H1 (cell line): ENCODE measurements at regions not wholly inside any gene's neighbourhood (a gene's known extent, or its start where the extent isn't known, plus 50 kb on each side); places are given as distances from the start of the nearest gene placed in this dataset.
A peak's percentile ranks its signal among the peaks of the same experiment; 100 is the strongest.

Source experiments
- CTCF ChIA-PET: fragments of 300-600 bp; sonication (Branson Sonifier 250); formaldehyde crosslinking; loops from one replicate; lab custom pipeline; 2021; ENCODE audit not compliant: partially characterized antibody; lab: Charles Lee
- POLR2A ChIA-PET: fragments of 300-600 bp; sonication (Branson Sonifier 250); formaldehyde crosslinking; loops from one replicate; lab custom pipeline; 2021; ENCODE audit warnings: inconsistent platforms; ENCODE audit not compliant: partially characterized antibody; lab: Charles Lee
- DNase-seq, 2 experiments: peaks; one replicate each; pipeline versions ENCODE4 v3.0.0 to v3.0.0-alpha.2; 2010 to 2022; ENCODE audit warnings: low spot score in 2 of 2, low read depth in 1 of 2, mixed read lengths in 1 of 2
- FAIRE-seq: peaks from 2 replicates; lab custom pipeline; 2011; peaks lifted over from hg19 to GRCh38; lab: Jason Lieb, UNC
- H2AFZ ChIP-seq: 2 replicates; pipeline ENCODE4 v1.8.1; 2012; ENCODE audit warnings: low read length, inconsistent platforms
- H2AK5ac ChIP-seq: 2 replicates; pipeline ENCODE4 v1.6.1; 2013; ENCODE audit warnings: low read depth, low read length
- H2BK120ac ChIP-seq: replicated peaks from 2 replicates; pipeline ENCODE3; 2013; ENCODE audit warnings: low read depth, low read length, inconsistent platforms
- H2BK12ac ChIP-seq: 2 replicates; pipeline ENCODE4 v1.6.1; 2013; ENCODE audit warnings: low read depth, low read length
- H2BK15ac ChIP-seq: 2 replicates; pipeline ENCODE4 v1.6.1; 2013; ENCODE audit warnings: low read length
- H2BK20ac ChIP-seq: 2 replicates; pipeline ENCODE4 v1.6.1; 2013; ENCODE audit warnings: low read length
- H2BK5ac ChIP-seq: 2 replicates; pipeline ENCODE4 v1.6.1; 2013; ENCODE audit warnings: low read depth, low read length
- H3K14ac ChIP-seq: 2 replicates; pipeline ENCODE4 v1.6.1; 2013; ENCODE audit warnings: inconsistent platforms; ENCODE audit not compliant: insufficient read length
- H3K18ac ChIP-seq: 2 replicates; pipeline ENCODE4 v1.6.1; 2013; ENCODE audit warnings: low read length; ENCODE audit errors: extremely low read depth
- H3K23ac ChIP-seq: 2 replicates; pipeline ENCODE4 v1.6.1; 2013; ENCODE audit warnings: inconsistent platforms; ENCODE audit not compliant: insufficient read length
- H3K23me2 ChIP-seq: 2 replicates; pipeline ENCODE4 v1.6.1; 2013; ENCODE audit warnings: low read depth, low read length
- H3K27ac ChIP-seq: 2 replicates; pipeline ENCODE4 v1.6.1; 2011; ENCODE audit warnings: low read depth, low read length, inconsistent platforms
- H3K27me3 ChIP-seq, 4 experiments: replicated peaks in 1 of 4; 1 replicate in 1 of 4; 2 replicates in 3 of 4; pipeline versions ENCODE4 v1.6.1 to v1.8.1; 2011 to 2013; ENCODE audit warnings: low read length in 3 of 4, mild to moderate bottlenecking in 3 of 4, inconsistent platforms in 2 of 4, mixed read lengths in 2 of 4, moderate library complexity in 1 of 4; ENCODE audit not compliant: control insufficient read depth in 3 of 4, insufficient read depth in 3 of 4; ENCODE audit errors: extremely low read depth in 1 of 4
- H3K36me3 ChIP-seq, 4 experiments: 2 replicates each; pipeline versions ENCODE4 v1.6.1 to v1.8.1; 2011 to 2013; ENCODE audit warnings: mild to moderate bottlenecking in 4 of 4, low read length in 3 of 4, moderate library complexity in 2 of 4, control low read depth in 1 of 4, inconsistent platforms in 1 of 4; ENCODE audit not compliant: insufficient read depth in 4 of 4, control insufficient read depth in 2 of 4
- H3K4ac ChIP-seq: replicated peaks from 2 replicates; pipeline ENCODE3; 2013; ENCODE audit warnings: low read length, low read depth, mixed read lengths, inconsistent platforms; ENCODE audit not compliant: insufficient read length
- H3K4me1 ChIP-seq, 4 experiments: replicated peaks in 1 of 4; 1 replicate in 1 of 4; 2 replicates in 3 of 4; pipeline versions ENCODE4 v1.6.1 to v1.8.1; 2011 to 2013; ENCODE audit warnings: low read length in 3 of 4, inconsistent platforms in 2 of 4, mixed read lengths in 1 of 4; ENCODE audit not compliant: insufficient read depth in 4 of 4, control insufficient read depth in 3 of 4
- H3K4me2 ChIP-seq, 2 experiments: 2 replicates each; pipeline versions ENCODE4 v1.6.1 to v1.8.1; 2011 to 2013; ENCODE audit warnings: low read depth in 2 of 2, low read length in 2 of 2, control low read depth in 1 of 2, inconsistent platforms in 1 of 2, mild to moderate bottlenecking in 1 of 2; ENCODE audit not compliant: insufficient read depth in 1 of 2
- H3K4me3 ChIP-seq, 4 experiments: fragments of 200-600, 300-600 bp in 1 of 4; sonication (generic), shearing (Covaris generic), sonication (Bioruptor Twin) in 1 of 4; 2 replicates each; pipeline versions ENCODE4 v1.5.1 to v1.8.1; 2011 to 2016; ENCODE audit warnings: low read length in 4 of 4, low read depth in 3 of 4, control low read depth in 2 of 4, inconsistent platforms in 2 of 4, mild to moderate bottlenecking in 2 of 4, mixed read lengths in 1 of 4, moderate library complexity in 1 of 4; ENCODE audit not compliant: insufficient read depth in 2 of 4; ENCODE audit errors: extremely low read depth in 1 of 4
- H3K56ac ChIP-seq: replicated peaks from 2 replicates; pipeline ENCODE3; 2013; ENCODE audit warnings: low read depth, mild to moderate bottlenecking, mixed read lengths, low read length, inconsistent platforms; ENCODE audit not compliant: insufficient read length
- H3K79me1 ChIP-seq: 2 replicates; pipeline ENCODE4 v1.6.1; 2013; ENCODE audit warnings: low read depth, low read length, control low read depth
- H3K79me2 ChIP-seq, 2 experiments: 2 replicates each; pipeline versions ENCODE4 v1.6.1 to v1.8.1; 2012 to 2013; ENCODE audit warnings: low read length in 2 of 2, mild to moderate bottlenecking in 2 of 2, inconsistent platforms in 1 of 2; ENCODE audit not compliant: insufficient read depth in 2 of 2, control insufficient read depth in 1 of 2
- H3K9ac ChIP-seq, 4 experiments: replicated peaks in 1 of 4; 1 replicate in 1 of 4; 2 replicates in 3 of 4; pipeline versions ENCODE4 v1.6.1 to v1.8.1; 2011 to 2013; ENCODE audit warnings: low read depth in 3 of 4, low read length in 3 of 4, control low read depth in 2 of 4, mild to moderate bottlenecking in 2 of 4, moderate library complexity in 2 of 4, inconsistent platforms in 1 of 4; ENCODE audit errors: extremely low read depth in 1 of 4
- H3K9me3 ChIP-seq, 2 experiments: 2 replicates each; pipeline versions ENCODE4 v1.6.1 to v1.8.1; 2012 to 2013; ENCODE audit warnings: mild to moderate bottlenecking in 2 of 2, moderate library complexity in 2 of 2, control low read depth in 1 of 2, inconsistent platforms in 1 of 2, low read depth in 1 of 2, low read length in 1 of 2, mixed read lengths in 1 of 2; ENCODE audit not compliant: insufficient read depth in 2 of 2
- H4K20me1 ChIP-seq, 2 experiments: replicated peaks in 1 of 2; 2 replicates each; pipeline versions ENCODE3 to v1.8.1; 2011 to 2013; ENCODE audit warnings: inconsistent platforms in 2 of 2, low read length in 2 of 2, mild to moderate bottlenecking in 1 of 2; ENCODE audit not compliant: insufficient read depth in 2 of 2, control insufficient read depth in 1 of 2
- H4K5ac ChIP-seq: 2 replicates; pipeline ENCODE4 v1.6.1; 2013; ENCODE audit warnings: low read length, low read depth, mixed read lengths, inconsistent platforms; ENCODE audit not compliant: insufficient read length
- H4K8ac ChIP-seq: 2 replicates; pipeline ENCODE4 v1.8.0; 2013; ENCODE audit warnings: mild to moderate bottlenecking, moderate library complexity, low read length, inconsistent platforms; ENCODE audit not compliant: insufficient read depth; ENCODE audit errors: extremely low read depth
- H4K91ac ChIP-seq: replicated peaks from 2 replicates; pipeline ENCODE3; 2013; ENCODE audit warnings: low read length, mixed read lengths, inconsistent platforms; ENCODE audit not compliant: insufficient read length
- RFX5 ChIP-seq: IDR thresholded peaks from 2 replicates; pipeline ENCODE4 v1.6.1; 2011; ENCODE audit warnings: low read depth, low read length, improper control_type of control experiment, borderline replicate concordance
- WGBS, 2 experiments: shearing (Covaris generic) in 1 of 2; methylation state at CpG; one replicate each; pipeline versions ENCODE4 v1.1.6 to v1.1.7; 2013 to 2015; ENCODE audit warnings: low lambda C conversion rate in 2 of 2, mixed read lengths in 2 of 2, inconsistent platforms in 1 of 2, low coverage in 1 of 2, missing lambda C conversion rate in 1 of 2; ENCODE audit not compliant: insufficient replicate concordance in 2 of 2, insufficient coverage in 1 of 2, insufficient read length in 1 of 2; ENCODE audit errors: extremely low coverage in 1 of 2, missing lambda C conversion rate in 1 of 2; 5-methylcytosine and 5-hydroxymethylcytosine counted together
- TF ChIP-seq, protein P1 (sequence below), 3 experiments: IDR thresholded peaks; 1 replicate in 2 of 3; 2 replicates in 1 of 3; pipeline versions ENCODE4 v1.5.1 to v1.6.1; 2011; ENCODE audit warnings: low read length in 3 of 3, mild to moderate bottlenecking in 3 of 3, inconsistent platforms in 2 of 3, low read depth in 1 of 3, moderate library complexity in 1 of 3; ENCODE audit not compliant: insufficient read depth in 1 of 3; ENCODE audit errors: control extremely low read depth in 1 of 3

DNA sequence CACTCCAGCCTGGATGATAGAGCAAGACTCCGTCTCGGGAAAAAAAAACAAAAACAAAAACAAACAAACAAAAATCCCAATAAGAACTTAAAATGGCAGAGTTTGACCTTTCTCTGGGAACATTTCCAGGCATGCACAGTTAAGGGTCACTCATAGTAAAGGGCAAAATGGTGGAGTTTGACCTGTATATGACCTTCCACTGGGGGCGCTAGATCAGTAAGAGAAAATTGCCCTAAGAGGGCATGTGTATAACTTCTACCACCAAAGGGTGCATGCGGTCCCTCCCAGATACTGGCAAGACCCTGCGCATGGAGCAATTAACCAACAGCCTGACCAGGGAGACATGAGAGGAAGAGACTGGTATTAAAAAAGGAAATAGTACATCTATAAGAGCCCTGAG lies 177.2 kb downstream of the MOSPD2 start:
- H3K27ac ChIP-seq, result no peak overlapping the region
- H3K4me2 ChIP-seq, result no peak overlapping the region
- DNase-seq (no peak), FAIRE-seq (no peak)
- H4K20me1 ChIP-seq, result no peaks in the 10 kb centered on the region
- H3K14ac ChIP-seq, result no peak overlapping the region
- H2AK5ac ChIP-seq, result no peak overlapping the region
- no peak overlapping the region for H2BK5ac ChIP-seq
- H3K79me1 ChIP-seq, result no peaks in the 10 kb centered on the region
- no peak overlapping the region for H3K4ac ChIP-seq
- no peaks in the 10 kb centered on the region for H3K27me3 ChIP-seq
- ChIA-PET POLR2A (no interaction called here), CTCF (interaction anchor here (0.7 kb wide), 1 partner anchor 415 kb away, joined by 3 read pairs; no protein-coding TSS in a partner anchor)
- H2BK20ac ChIP-seq, result no peak overlapping the region
- H2BK120ac ChIP-seq, result no peak overlapping the region
- TF ChIP-seq RFX5, result no peak
- TF ChIP-seq, protein P1, sequence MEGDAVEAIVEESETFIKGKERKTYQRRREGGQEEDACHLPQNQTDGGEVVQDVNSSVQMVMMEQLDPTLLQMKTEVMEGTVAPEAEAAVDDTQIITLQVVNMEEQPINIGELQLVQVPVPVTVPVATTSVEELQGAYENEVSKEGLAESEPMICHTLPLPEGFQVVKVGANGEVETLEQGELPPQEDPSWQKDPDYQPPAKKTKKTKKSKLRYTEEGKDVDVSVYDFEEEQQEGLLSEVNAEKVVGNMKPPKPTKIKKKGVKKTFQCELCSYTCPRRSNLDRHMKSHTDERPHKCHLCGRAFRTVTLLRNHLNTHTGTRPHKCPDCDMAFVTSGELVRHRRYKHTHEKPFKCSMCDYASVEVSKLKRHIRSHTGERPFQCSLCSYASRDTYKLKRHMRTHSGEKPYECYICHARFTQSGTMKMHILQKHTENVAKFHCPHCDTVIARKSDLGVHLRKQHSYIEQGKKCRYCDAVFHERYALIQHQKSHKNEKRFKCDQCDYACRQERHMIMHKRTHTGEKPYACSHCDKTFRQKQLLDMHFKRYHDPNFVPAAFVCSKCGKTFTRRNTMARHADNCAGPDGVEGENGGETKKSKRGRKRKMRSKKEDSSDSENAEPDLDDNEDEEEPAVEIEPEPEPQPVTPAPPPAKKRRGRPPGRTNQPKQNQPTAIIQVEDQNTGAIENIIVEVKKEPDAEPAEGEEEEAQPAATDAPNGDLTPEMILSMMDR (IDR thresholded peaks at IDR 0.05; ENCODE audit: control extremely low read depth in 1 of 3, insufficient read depth in 1 of 3, low read depth in 1 of 3, low read length in 3 of 3), result peak in 1 of 3 experiments; percentile 16; a peak in 1 of 4 replicates
- H3K79me2 ChIP-seq, result no peaks in the 10 kb centered on the region
- no peaks in the 10 kb centered on the region for H3K23me2 ChIP-seq
- H3K56ac ChIP-seq, result no peak overlapping the region
- H3K4me3 ChIP-seq, result no peak overlapping the region
- no peak overlapping the region for H2BK15ac ChIP-seq
- H3K9ac ChIP-seq, result no peak overlapping the region
- no peak overlapping the region for H2BK12ac ChIP-seq
- H4K91ac ChIP-seq, result no peak overlapping the region
- 86% methylated on average over 3 of the region's 5 CpGs; no CpG with 5 or more reads in 1 of the 2 experiments for WGBS, 2 experiments
- no peak overlapping the region for H3K18ac ChIP-seq
- H3K4me1 ChIP-seq, result no peaks in the 10 kb centered on the region
- H3K36me3 ChIP-seq, result no peaks in the 10 kb centered on the region
- no peak overlapping the region for H4K8ac ChIP-seq
- no peaks in the 10 kb centered on the region; a peak in 1 of 4 replicates for H3K9me3 ChIP-seq
- H2AFZ ChIP-seq, result no peak overlapping the region
- H4K5ac ChIP-seq, result no peak overlapping the region
- no peak overlapping the region for H3K23ac ChIP-seq
